COLO668 (cell line): ENCODE measurements at regions not wholly inside any gene's neighbourhood (a gene's known extent, or its start where the extent isn't known, plus 50 kb on each side); places are given as distances from the start of the nearest gene placed in this dataset.
"Not testable (repeated sequence)": the region's sequence is repeated elsewhere in the genome, so short reads cannot be mapped to it uniquely, and the experiment has no call there.

Experiments used
- DNase-seq: peaks from one replicate; lab custom pipeline; 2025; ENCODE audit not compliant: unreplicated experiment; lab: John Stamatoyannopoulos, UW

- no peak for DNase-seq
Measured at GRCh38 chr19:31840371-31840770, 491.1 kb upstream of the TSHZ3 start.

- no peak for DNase-seq
Measured at GRCh38 chr19:31841755-31842154, 492.5 kb upstream of the TSHZ3 start.

DNA sequence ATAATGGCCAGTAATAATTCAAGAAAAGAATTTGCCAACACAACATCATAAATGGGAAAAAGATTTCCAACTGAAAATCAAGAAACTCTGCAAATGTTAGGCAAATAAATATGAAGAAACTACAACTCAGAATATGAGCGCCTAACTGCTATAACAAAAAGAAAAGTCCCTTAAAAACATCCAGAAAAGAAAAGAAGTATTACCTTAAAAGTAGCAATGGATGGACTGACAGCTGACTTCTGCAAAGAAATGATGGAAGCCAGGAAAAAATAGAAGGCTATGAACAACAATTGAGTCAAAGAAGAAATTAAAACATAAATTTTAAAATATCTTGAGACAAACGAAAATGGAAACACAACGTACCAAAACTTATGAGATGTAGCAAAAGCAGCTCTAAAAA, 482.3 kb upstream of the ZNF507 start:
- DNase-seq = no peak

- DNase-seq = no peak
Measured at GRCh38 chr19:31874313-31874712, 471.1 kb upstream of the ZNF507 start.

DNA sequence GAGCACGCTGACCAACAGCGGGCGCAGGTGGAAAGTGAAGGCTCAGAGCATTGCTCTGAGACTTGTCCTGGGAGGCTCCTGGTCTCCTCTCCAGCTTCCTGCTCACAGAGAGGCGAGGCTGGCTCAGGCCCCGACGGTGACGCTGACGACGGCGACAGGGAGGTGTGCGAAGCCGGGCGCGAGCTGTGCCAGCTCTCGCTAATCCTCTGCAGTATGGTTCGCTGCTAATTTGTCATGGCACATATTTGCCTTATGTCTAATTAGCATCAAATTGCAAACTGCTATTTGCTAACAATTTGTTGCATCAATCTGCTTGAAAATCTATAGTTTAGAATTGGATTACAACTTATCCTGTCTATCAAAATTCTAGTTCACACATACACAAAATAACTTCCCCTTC, 469.8 kb upstream of the ZNF507 start:
- DNase-seq = no peak

DNA sequence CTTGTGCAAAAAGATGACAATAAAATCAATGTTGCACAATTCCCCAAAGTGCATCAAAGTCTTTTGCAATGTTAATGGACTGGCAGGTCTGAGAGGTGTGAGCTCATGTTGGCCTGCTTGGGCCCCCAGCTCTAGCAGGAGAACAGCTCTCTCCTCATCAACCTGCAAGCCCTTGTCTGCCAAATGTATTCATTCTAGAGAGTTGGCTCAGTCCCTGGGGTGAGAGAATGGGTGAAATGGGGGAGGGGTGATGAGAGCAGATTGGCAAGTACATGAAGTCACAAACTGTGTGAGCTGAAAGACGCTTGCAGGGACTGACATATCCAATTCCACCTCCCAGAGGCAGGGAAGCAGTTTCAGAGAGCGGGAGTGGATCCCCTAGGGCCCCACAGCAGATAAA, 465.1 kb upstream of the ZNF507 start:
- no peak for DNase-seq

DNA sequence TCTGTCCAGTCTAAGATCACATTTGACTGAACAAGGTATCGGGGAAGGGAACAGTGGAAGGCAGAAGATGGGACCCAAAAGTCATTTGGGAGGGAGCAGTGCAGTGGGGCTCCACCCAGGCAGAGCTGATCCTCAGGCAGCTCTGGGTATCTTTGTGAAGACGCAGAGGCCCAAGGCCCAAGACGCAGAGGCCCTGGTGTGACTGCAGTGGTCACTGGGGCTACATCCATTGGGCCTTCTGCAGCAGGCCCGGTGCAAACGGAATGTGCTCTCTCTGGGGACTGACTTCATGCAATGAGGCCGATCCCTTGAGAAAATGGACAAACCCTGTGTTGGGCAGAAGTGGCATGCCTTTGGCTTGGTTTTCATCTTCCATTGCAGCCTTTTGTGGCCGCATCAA, 463.4 kb upstream of the ZNF507 start:
- DNase-seq = no peak

- no peak for DNase-seq
Measured at GRCh38 chr19:31882709-31883108, 462.7 kb upstream of the ZNF507 start.

DNA sequence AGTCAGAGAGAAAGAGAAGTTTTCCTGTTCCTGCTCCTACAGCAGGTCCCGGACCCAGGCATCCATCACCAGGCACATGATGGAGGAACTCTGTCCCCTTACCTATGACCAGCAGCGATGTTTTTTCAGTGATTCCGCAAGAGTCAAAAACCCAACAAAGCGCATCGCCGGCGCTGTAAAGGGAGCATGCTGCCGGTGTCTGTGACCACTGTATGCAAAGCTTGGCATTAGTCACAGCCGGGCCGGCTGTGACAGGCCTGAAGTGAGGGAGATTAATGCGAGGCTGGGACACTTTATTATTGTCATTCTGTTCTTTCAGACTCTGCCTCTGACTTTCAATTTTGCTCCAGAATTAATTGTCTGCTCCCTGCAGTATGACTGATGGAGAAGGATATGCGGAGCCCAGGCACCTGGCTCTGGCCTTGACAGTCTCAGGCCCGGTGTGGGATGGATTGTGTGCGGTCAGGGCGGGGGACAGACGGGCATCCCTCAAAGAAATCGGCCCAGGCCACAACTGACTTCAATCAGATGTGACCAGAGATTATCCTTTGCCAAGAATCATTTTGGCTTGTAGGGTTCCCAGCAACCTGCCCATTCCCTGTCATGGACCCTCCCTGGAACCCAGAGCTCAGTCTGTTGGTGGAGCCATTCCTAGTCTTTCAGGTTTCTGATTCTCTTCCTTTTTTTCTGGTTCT, 462.0 kb upstream of the ZNF507 start:
- no peak for DNase-seq

- DNase-seq = no peak
Measured at GRCh38 chr19:31885280-31885853, 460.0 kb upstream of the ZNF507 start.

GRCh38 chr19:31890230-31890629, 455.2 kb upstream of the ZNF507 start:
- DNase-seq = no peak

DNA sequence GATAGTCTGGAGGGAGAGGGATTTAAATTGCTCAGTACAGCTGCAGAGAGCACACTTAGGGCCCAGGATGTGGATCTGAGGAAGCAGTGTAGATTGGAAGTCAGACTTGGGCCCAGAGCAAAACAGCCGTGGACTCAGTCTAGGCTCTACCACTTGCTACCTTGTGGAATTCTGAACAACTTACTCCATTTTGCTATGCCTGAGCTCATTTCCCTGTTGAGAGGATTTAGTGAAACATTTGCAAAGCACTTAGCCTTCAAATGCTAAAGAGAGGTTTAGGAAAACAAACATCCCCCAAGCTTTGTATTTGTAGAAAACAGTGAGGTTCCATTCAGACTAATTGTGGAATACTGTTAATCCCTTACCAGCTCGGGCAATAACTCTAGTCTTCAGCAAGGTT, 453.4 kb upstream of the ZNF507 start:
- DNase-seq = no peak

DNA sequence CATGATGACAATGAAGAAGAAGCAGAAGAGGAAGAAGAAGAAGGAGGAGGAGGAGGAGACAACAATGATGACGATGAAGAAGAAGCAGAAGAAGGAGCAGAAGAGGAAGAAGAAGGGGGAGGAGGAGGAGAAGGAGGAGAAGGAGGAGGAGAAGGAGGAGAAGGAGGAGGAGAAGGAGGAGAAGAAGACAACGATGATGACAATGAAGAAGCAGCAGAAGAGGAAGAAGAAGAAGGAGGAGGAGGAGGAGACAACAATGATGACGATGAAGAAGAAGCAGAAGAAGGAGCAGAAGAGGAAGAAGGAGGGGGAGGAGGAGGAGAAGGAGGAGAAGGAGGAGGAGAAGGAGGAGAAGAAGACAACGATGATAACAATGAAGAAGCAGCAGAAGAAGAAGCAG, 451.9 kb upstream of the ZNF507 start:
- not testable (repeated sequence) for DNase-seq

DNA sequence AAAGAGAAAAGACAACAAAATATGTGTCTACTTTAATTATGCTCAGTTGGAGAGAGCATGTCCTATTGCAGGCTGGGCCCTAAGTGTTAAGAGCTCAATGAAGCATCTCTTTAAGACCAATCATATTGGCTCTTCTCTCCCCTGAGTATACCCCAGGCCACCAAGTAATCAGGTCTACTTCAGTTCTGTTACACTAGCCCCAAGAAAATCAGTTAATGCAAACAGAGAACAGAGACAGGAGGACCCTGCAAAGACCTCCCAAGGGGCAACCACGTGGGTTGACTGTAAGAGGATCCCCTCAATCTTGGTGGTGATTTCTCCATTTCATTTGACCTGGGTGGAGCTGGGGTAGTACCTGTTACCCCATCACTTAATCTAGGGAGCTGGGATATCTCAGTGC, 451.0 kb upstream of the ZNF507 start:
- DNase-seq = no peak

DNA sequence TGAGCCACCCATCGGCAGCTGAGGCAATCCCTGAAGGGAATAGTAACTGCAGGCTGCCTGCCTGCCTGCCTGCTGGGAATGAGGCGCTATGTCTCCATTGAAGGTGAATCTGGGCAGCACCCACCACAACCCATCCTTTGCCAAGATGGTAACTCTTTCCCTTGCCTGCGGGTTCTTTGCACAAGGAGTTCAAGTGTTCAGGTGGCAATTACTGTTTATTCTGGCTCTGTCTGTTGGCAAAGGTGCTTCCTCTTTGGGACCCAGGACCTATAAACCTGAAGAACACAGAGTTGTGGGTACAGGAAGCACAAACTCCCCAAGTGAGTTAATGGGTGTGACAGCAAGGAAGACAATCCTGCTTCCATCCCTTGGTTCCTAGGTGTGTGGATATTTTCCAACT, 448.1 kb upstream of the ZNF507 start:
- no peak for DNase-seq

GRCh38 chr19:31900991-31901390, 444.4 kb upstream of the ZNF507 start:
- DNase-seq = no peak

DNA sequence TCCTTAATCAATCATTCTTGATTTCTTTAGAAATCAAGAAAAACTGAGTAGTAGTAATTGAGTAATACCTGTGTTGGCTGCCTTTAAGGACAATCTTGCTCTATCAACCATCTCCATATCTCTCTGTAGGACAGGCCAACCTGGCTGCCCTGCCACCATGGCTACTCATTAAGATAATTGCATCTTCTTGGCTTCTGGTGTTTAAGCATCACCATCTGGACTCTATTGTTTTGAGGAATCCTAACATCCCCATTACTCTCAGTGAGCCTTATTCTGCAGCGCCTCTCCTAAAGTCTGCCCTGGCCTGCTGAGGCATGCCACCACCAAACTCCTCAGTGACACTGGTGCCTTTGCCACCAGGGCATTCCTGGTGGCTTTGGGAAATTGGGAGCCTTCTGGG, 442.6 kb upstream of the ZNF507 start:
- no peak for DNase-seq

DNA sequence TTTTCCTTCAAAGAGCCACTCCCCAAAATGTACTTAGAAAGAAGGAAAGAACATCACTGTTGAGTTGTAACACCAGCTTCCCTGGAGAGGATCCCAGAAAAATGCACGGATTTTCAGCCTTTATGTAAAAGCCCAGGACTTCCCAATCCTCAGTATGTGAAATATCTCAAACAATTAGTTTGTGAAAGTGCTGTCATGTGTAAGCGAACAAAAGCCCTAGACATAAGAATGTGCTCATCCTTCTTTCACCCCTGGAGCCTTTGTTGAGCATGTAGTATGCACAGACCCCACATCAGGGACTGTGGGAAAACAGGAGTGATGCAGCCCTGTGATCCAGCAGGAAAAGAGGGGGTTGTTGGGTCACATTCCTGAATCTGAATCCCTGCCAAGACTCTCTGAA, 441.4 kb upstream of the ZNF507 start:
- DNase-seq = no peak

GRCh38 chr19:31906111-31906871, 439.1 kb upstream of the ZNF507 start:
- DNase-seq = no peak

- no peak for DNase-seq
Measured at GRCh38 chr19:31907661-31908060, 437.7 kb upstream of the ZNF507 start.

GRCh38 chr19:31908080-31908479, 437.3 kb upstream of the ZNF507 start:
- no peak for DNase-seq

GRCh38 chr19:31908496-31909225, 436.7 kb upstream of the ZNF507 start:
- DNase-seq = no peak
